ENCODE measurements at regions not wholly inside any gene's neighbourhood (a gene's known extent, or its start where the extent isn't known, plus 50 kb on each side); places are given as distances from the start of the nearest gene placed in this dataset.

- H3K4me1 ChIP-seq (ENCODE audit: low read depth), result no peaks in the 10 kb centered on the region
- no peak overlapping the region for H3K27ac ChIP-seq
- TF ChIP-seq, protein P1, sequence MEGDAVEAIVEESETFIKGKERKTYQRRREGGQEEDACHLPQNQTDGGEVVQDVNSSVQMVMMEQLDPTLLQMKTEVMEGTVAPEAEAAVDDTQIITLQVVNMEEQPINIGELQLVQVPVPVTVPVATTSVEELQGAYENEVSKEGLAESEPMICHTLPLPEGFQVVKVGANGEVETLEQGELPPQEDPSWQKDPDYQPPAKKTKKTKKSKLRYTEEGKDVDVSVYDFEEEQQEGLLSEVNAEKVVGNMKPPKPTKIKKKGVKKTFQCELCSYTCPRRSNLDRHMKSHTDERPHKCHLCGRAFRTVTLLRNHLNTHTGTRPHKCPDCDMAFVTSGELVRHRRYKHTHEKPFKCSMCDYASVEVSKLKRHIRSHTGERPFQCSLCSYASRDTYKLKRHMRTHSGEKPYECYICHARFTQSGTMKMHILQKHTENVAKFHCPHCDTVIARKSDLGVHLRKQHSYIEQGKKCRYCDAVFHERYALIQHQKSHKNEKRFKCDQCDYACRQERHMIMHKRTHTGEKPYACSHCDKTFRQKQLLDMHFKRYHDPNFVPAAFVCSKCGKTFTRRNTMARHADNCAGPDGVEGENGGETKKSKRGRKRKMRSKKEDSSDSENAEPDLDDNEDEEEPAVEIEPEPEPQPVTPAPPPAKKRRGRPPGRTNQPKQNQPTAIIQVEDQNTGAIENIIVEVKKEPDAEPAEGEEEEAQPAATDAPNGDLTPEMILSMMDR (IDR thresholded peaks at IDR 0.05; ENCODE audit: low read depth, low read length), result no peak
- no peaks in the 10 kb centered on the region for H3K9me3 ChIP-seq (ENCODE audit: low read depth)
- no peaks in the 10 kb centered on the region for H3K36me3 ChIP-seq
- H3K27me3 ChIP-seq, result no peaks in the 10 kb centered on the region
- no peak overlapping the region for H3K4me3 ChIP-seq
- no peak for DNase-seq (ENCODE audit: low read depth in 1 of 2, low spot score in 1 of 2)
Observed at GRCh38 chr6:156725712-156726111, 51.5 kb upstream of the ARID1B start.

DNA sequence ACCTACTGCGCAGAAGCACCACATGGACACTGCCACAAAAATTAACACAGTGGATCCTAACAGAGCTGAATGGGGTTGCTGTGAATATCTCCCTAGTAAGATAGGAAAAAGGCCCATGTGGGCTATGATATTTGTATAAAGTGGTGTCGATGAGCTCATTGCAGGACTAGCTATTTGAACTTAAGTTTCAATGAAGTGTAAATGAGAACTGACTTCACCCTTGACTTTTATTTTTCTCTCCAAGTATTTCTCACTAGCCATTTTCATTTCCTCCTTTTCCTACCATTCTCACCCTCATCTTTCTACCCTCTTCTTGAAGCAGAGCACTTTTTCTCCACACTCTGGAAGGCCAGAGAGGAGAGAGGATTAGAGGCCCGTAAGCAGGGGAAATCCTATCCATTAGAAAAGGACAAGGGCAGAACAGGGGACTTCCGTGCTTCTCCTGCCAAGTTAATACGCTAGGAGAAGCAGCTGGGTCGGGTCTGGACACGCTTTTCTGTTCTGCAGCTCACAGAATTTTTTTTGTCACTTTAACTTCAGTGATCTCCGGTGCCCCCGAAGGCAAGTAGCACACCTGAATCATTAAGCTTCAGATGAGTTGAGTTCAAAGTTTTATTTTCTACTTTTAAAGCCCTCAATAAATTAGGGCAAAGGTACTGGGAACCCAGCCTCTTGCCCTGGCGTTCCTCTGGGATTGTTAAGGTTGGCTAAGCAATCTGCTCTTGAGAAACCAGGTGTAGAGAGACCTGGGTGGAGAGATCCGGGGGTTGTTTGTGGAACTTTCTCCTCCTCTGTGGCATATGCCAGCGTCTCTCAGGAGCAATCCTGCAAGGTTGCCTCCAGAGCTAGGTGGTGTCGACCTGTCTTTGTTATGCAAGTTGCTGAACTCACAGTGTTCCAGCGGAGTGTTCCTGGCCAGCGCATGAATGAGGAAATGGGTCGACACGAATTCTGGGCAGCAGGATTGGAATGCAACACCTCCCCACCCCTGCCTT, 56.2 kb upstream of the ARID1B start:
- H3K4me3 ChIP-seq, result no peak overlapping the region
- no peak overlapping the region for H3K27ac ChIP-seq
- no peaks in the 10 kb centered on the region for H3K27me3 ChIP-seq
- DNase-seq (ENCODE audit: low read depth in 1 of 2, low spot score in 1 of 2), result peak in 1 of 2 donors; percentile 25
- H3K4me1 ChIP-seq (ENCODE audit: low read depth), result no peaks in the 10 kb centered on the region
- TF ChIP-seq, protein P1 (IDR thresholded peaks at IDR 0.05; ENCODE audit: low read depth, low read length), result no peak
- H3K9me3 ChIP-seq (ENCODE audit: low read depth), result no peaks in the 10 kb centered on the region
- no peaks in the 10 kb centered on the region for H3K36me3 ChIP-seq

- Histone ChIP-seq H3K9me3 (ENCODE audit: low read depth) (no peaks in the 10 kb centered on the region), H3K4me3 (no peak overlapping the region), H3K36me3 (no peaks in the 10 kb centered on the region), H3K27ac (no peak overlapping the region), H3K4me1 (ENCODE audit: low read depth) (no peaks in the 10 kb centered on the region), H3K27me3 (no peaks in the 10 kb centered on the region)
- TF ChIP-seq, protein P1 (IDR thresholded peaks at IDR 0.05; ENCODE audit: low read depth, low read length), result no peak
- DNase-seq (ENCODE audit: low read depth in 1 of 2, low spot score in 1 of 2), result peak; percentile 8 to 97
Observed at GRCh38 chr6:156719720-156720563, 57.2 kb upstream of the ARID1B start.

DNA sequence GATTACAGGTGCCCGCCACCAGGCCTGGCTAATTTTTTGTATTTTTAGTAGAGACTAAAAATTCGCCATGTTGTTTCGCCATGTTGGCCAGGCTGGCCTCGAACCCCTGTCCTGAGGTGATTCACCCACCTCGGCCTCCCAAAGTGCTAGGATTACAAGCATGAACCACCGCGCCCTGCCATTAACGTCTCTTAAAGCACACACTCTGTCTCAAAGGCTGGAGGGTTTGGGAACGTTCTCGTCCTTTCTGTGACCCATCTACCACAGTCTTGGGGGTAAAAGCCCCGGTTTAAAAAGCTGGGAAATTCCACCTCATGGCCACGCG, 57.8 kb upstream of the ARID1B start:
- H3K27ac ChIP-seq, result no peak overlapping the region
- TF ChIP-seq, protein P1 (IDR thresholded peaks at IDR 0.05; ENCODE audit: low read depth, low read length), result no peak
- no peaks in the 10 kb centered on the region for H3K9me3 ChIP-seq (ENCODE audit: low read depth)
- no peak for DNase-seq (ENCODE audit: low read depth in 1 of 2, low spot score in 1 of 2)
- no peak overlapping the region for H3K4me3 ChIP-seq
- H3K36me3 ChIP-seq, result no peaks in the 10 kb centered on the region
- no peaks in the 10 kb centered on the region for H3K27me3 ChIP-seq
- no peaks in the 10 kb centered on the region for H3K4me1 ChIP-seq (ENCODE audit: low read depth)

GRCh38 chr6:156718647-156719394, 58.4 kb upstream of the ARID1B start:
- peak in 1 of 2 donors; percentile 58 for DNase-seq (ENCODE audit: low read depth in 1 of 2, low spot score in 1 of 2)
- Histone ChIP-seq H3K27me3 (no peaks in the 10 kb centered on the region), H3K9me3 (ENCODE audit: low read depth) (no peaks in the 10 kb centered on the region), H3K27ac (no peak overlapping the region), H3K4me1 (ENCODE audit: low read depth) (no peaks in the 10 kb centered on the region), H3K36me3 (no peaks in the 10 kb centered on the region), H3K4me3 (no peak overlapping the region)
- TF ChIP-seq, protein P1 (IDR thresholded peaks at IDR 0.05; ENCODE audit: low read depth, low read length), result no peak
